ENCODE measurements at regions not wholly inside any gene's neighbourhood (a gene's known extent, or its start where the extent isn't known, plus 50 kb on each side); places are given as distances from the start of the nearest gene placed in this dataset.

DNA sequence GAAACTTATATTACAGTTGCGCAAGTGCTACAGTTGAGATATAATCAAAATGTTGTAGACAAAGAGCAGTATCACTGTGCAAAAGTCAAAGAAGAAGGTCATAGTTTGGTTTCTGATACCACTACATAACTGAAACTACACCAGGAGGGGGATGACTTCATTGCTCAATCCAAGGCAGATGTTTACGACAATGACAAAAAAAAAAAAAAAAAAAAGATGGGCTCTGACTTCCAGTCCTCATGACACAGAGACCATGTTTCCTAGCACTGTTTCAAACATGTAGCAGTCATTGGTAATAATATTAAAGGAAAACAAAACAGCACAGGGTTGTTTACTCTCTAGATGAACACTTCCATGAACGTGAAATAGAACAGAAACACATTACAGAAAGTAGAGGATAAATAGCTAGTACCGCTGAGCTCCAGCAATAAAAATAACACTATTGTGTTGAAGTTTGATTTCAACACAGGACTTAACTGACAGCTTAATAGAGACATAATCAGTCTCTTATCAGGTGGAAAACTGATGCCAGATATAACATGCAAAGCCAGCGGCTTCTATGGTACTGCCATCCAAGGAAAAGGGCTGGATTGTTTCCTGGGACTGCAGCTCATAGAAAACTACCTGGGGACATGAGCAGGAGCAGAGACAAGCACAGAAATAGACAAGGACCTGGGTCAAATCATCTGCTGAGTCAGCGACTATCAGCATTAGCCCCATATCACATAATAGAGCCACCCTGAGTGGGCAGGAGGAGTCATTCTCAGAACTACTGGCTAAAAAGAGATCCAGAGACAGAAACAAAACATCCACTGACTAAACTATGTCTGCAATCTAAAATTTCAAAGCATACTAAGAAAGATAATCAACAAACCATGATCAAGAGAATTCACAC lies 463.6 kb upstream of the SOX9 start:
- no peak for DNase-seq (ENCODE audit: low read depth in 2 of 2)

DNA sequence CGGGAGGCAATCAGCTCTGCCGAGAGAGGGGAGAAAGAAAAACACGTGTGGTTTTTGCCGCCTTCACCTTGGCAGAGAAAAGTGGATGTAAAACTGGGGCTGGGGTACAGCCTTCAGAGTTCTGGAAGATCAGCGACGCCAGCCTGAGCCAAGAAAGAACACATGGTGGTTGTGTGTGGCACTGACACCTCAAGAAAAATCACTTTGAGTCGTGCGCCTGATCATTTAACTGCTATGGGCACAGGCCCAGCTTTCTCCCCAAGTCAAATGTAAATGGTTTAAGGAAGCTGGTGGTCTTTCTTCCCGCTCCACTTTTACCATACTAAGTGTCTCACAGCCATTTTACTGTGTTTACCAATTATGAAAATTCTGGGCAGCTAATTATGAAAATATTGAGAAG lies 461.8 kb upstream of the SOX9 start:
- DNase-seq (ENCODE audit: low read depth in 2 of 2): no peak

DNA sequence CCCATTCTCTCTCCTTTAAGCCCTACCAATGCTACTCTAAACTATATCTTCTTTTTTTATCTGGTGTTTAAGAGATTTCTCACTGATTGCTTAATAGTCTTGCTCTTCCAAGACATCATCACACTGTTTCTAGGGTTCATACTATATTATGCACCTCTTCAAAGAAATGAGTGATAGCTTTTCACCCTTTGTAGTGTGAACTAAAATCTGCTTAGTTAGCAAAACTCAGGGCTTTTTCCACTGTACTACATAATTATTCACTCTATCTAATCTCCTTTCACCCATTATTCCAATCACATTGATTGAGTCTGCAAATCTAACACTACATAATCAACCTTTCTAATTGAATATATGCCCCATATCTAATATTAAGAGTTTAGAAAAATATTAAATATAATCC lies 456.0 kb upstream of the SOX9 start:
- DNase-seq (ENCODE audit: low read depth in 2 of 2): no peak

GRCh38 chr17:71666047-71666446 lies 454.8 kb upstream of the SOX9 start:
- DNase-seq (ENCODE audit: low read depth in 2 of 2): no peak

- no peak for DNase-seq (ENCODE audit: low read depth in 2 of 2)
Observed at GRCh38 chr17:71667661-71668060, 453.2 kb upstream of the SOX9 start.

DNA sequence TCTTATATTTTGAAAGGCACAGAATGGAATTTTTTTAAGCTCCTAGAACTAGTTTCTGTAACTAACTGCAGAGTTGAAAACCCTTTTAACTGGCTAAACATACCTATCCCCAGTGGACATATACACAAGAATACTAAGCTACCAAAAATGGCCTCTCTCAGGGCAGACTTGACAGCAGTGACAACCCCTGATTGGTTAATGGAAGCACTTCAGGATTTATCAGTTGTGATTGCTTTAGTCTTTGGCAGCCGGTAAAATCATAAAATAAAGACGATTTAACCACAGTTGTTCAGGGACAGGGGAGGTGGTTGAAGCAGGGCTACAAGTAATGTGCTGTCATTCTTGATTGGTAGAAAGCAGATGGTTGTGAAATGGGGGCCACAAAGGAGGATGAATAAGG lies 452.0 kb upstream of the SOX9 start:
- no peak for DNase-seq (ENCODE audit: low read depth in 2 of 2)

DNA sequence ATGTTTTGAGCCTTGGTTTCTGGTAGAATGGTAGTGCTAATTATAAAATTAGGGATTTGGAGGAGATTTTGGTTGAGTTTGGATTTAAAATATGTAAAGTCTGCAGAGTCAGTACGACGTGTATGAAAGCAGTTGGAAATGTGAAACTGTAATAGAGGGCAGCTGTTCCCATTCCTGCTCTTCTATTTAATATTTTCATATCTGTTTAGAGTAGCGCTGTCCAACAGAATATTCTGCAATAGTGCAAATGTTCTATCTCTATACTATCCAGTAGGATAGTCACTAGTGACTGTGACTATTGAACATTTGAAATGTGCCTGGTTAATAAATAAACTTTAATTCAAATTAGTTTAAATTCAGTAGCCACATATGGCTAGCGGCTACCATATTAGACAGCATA lies 443.4 kb upstream of the SOX9 start:
- DNase-seq (ENCODE audit: low read depth in 2 of 2): no peak

GRCh38 chr17:71679832-71680231 lies 441.0 kb upstream of the SOX9 start:
- no peak for DNase-seq (ENCODE audit: low read depth in 2 of 2)

DNA sequence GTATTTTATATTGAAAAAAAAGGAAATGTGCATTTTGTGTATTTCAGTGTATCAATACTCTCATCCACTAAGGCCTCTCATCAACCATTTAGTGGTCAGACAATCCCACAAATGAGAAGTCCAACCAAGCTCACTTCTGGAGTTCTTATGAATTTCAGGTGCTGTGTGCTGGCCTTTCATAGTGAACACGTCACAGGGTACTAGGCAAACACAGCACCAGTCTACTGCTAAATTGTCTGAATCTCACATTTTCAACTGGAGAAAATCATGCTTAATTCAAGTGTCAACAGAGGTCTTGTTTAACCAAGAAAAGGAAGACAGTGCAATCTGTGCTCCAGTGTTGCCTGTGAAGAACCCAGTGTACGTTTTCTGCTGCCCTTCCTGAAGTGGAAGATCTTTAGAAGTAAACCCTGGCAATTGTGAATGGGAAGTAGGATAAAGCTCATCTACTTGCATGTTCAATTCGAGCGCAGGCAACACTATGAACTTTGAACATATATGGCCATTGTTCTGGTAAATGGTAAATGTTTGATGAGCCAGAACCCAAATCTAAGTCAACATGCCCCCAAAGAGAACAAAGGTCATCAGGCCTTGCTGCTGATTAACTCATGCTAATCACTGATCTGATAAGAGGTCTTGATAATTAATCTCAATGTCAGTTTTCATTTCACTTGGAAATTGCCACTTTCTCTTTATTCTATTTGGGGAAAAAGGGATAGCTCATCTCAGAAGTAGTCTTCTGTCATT lies 439.2 kb upstream of the SOX9 start:
- no peak for DNase-seq (ENCODE audit: low read depth in 2 of 2)

DNA sequence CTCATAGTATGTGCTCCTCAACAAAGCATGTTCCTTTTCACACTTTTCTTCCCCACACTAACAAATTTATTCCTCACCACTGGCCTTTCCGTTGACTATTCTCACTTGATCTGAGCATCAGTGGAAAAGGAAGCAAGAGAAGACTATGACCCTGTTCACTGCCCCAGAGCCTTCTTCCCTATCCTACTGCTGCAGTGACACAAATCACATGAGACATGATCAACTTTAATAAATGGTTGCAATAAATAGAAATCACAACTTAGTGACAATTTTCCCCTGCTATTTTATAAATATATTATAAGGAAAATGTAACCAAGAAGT lies 438.7 kb upstream of the SOX9 start:
- no peak for DNase-seq (ENCODE audit: low read depth in 2 of 2)

DNA sequence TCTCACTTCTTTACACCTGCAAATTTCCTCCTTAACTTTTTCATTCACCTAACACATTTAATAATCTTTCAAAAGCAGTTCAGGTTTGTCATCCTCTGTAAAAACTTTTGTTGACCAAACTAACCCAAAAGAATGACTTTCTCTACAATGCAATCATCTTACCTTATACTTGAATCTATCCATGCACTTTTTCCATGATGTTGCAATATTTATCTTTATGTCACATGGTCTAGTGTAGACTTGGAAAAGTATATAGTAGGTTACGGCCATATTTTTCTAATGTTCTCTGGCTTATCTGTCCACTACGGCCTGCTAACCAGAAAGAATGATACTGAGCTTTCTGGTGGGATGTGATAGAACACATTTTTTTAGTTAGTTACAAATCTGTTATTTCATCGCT lies 431.0 kb upstream of the SOX9 start:
- no peak for DNase-seq (ENCODE audit: low read depth in 2 of 2)

DNA sequence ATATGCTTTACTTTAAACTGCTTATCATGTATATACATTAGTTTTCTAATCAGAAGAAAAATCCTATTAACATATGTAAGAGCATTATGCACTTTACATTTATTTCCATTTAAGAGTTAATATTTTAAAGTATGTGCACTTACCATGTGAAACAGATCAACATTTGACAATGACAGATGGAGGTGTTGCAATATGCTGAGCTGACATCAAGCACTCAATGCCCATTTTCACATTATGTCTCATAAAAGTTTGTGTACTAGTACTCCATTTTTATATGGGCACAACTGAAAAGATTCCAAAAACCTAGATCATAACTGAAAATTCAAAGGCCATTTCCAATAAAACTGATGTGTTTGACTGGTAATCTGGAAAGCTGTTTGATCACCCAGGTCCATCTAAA lies 420.9 kb upstream of the SOX9 start:
- DNase-seq (ENCODE audit: low read depth in 2 of 2): no peak

GRCh38 chr17:71703701-71704100 lies 417.1 kb upstream of the SOX9 start:
- no peak for DNase-seq (ENCODE audit: low read depth in 2 of 2)

DNA sequence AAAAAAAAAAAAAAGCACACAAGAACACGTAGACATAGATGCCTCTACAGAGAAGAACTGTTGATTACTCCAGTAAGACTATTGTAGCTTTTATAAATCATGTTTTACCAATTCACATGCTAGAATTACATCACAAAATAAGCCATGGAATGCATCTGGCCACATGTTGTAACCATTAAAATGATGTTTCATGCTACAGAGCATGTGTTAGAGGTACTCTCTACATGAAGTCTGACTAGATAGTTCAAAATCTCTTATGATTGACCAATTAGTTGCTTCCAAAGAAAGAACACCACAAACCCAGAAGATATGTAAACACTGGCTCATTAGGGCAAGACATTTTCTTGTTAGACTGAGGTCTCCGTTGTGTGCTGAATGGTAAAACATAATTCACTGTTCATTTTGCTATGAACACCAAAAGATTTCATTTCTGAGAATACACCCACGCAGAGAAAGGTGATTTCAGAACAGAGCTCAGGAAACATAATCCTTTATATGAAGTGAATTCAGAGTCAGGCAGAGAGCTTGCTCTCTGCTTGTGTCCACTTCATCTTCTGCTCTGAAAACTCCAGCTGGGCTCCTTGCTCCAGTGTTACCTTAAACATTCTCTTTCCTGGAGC lies 411.4 kb upstream of the SOX9 start:
- no peak for DNase-seq (ENCODE audit: low read depth in 2 of 2)

GRCh38 chr17:71709946-71710345 lies 410.9 kb upstream of the SOX9 start:
- no peak for DNase-seq (ENCODE audit: low read depth in 2 of 2)

- DNase-seq (ENCODE audit: low read depth in 2 of 2): no peak
Observed at GRCh38 chr17:71710816-71711215, 410.0 kb upstream of the SOX9 start.

DNA sequence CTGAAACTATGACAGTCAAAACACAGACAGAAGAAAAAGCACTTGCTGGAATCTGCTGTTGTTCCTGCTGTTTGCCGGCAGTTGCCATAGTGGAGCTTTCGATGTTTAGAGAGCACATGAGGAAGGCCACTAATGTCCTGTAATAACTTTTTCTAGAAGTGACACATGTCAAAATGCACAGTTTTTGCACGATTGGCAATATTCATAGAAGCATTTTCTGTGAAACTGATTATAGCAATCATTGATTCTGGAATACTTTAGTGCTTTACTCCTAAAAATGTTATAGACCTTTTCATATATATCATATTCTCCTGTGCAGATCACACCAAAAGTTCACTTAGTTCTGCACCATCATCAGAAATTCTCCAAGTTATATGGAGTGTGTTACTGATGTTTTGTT lies 407.0 kb upstream of the SOX9 start:
- DNase-seq (ENCODE audit: low read depth in 2 of 2): no peak

DNA sequence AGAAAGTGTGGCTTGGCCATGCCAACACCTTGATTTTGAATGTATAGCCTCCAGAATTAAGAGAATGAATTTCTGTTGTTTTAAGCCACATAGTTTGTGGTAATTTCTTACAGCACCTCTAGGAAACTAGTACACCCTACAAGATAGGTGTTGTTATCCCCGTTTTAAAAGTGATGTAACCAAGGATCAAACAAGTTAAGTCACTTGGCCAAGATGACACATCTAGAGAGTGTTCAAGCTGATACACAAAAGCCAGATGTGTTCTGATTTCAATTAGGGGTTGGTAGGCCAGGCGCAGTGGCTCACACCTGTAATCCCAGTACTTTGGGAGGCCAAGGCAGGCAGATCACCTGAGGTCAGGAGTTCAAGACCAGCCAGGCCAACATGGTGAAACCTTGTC lies 396.5 kb upstream of the SOX9 start:
- no peak for DNase-seq (ENCODE audit: low read depth in 2 of 2)

GRCh38 chr17:71725811-71726210 lies 395.0 kb upstream of the SOX9 start:
- DNase-seq (ENCODE audit: low read depth in 2 of 2): no peak

DNA sequence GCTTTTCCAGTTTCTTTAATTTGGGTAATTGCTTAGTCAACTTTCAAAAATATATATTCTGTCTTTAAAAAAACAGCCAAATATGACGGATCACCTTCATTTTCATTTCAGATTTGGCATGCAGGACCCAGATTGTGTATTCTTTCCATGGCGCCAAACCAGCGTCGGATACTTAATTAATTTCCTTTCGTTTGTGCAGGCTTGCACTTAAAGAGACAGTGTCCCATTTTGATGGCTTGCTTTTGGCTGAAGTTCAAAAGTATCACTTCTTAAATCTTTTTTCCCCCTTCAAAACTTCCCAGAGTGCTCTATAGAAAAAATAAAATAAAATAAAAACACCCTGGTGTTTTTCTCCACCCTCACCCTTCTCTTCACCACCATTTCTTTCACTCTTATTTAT lies 394.5 kb upstream of the SOX9 start:
- no peak for DNase-seq (ENCODE audit: low read depth in 2 of 2)

GRCh38 chr17:71727292-71727691 lies 393.5 kb upstream of the SOX9 start:
- DNase-seq (ENCODE audit: low read depth in 2 of 2): no peak

- no peak for DNase-seq (ENCODE audit: low read depth in 2 of 2)
Observed at GRCh38 chr17:71727723-71728122, 393.1 kb upstream of the SOX9 start.

GRCh38 chr17:71730871-71731270 lies 389.9 kb upstream of the SOX9 start:
- no peak for DNase-seq (ENCODE audit: low read depth in 2 of 2)

Data from lung microvascular endothelial cell (primary cell).